ENCODE measurements at regions not wholly inside any gene's neighbourhood (a gene's known extent, or its start where the extent isn't known, plus 50 kb on each side); places are given as distances from the start of the nearest gene placed in this dataset.

DNA sequence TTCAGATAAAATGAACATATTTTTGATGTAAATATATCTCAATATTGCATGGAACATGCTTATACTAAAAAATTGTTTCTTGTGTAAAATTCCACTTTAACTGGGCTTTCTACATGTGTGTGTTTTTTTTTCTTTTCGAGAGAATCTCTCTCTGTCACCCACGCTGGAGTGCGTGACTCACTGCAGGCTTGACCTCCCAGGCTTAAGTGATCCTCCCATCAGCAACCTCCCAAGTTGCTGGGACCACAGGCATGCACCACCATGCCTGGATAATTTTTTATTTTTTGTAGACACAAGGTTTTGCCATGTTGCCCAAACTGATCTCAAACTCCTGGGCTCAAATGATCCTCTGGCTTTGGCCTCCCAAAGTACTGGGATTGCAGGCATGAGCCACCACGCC is 254.6 kb downstream of the LOXHD1 start:
- peaks cover 7% of the 10 kb centered on the region for H3K4me1 Mint-ChIP-seq (ENCODE audit: low read depth)

DNA sequence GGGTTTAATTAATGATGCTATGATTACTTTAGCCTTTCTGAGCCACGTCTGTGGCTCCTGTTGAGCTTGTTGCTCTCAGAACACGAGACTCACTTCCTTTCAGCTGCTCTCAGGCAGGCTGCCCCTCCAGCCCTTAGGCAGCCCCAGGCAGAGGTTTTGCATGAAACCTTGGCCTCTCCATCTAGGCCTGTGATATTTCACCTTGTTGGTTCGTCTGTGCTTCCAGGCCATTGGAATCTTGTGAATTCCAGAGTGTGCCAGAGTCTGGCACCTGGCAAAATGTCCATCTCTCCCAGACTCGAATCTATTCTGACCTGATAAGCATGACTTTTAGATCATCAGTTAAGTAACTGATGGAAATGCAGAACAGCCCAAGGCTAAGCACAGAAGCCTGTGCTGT is 254.1 kb downstream of the LOXHD1 start:
- no peak overlapping the region for H3K4me3 Mint-ChIP-seq
- H3K4me1 Mint-ChIP-seq (ENCODE audit: low read depth), result peaks cover 4% of the 10 kb centered on the region
- H3K36me3 Mint-ChIP-seq (ENCODE audit: low read depth), result no peaks in the 10 kb centered on the region
- peaks cover 13% of the 10 kb centered on the region for H3K27me3 Mint-ChIP-seq (ENCODE audit: low read depth)
- no peak overlapping the region for H3K27ac Mint-ChIP-seq
- H3K9me3 Mint-ChIP-seq, result no peaks in the 10 kb centered on the region

More for the DNA sequence above, 254.6 kb downstream of the LOXHD1 start:
- Mint-ChIP-seq H3K36me3 (ENCODE audit: low read depth) (no peaks in the 10 kb centered on the region), H3K27me3 (ENCODE audit: low read depth) (peaks cover 10% of the 10 kb centered on the region), H3K9me3 (no peaks in the 10 kb centered on the region), H3K27ac (no peak overlapping the region), H3K4me3 (no peak overlapping the region)

DNA sequence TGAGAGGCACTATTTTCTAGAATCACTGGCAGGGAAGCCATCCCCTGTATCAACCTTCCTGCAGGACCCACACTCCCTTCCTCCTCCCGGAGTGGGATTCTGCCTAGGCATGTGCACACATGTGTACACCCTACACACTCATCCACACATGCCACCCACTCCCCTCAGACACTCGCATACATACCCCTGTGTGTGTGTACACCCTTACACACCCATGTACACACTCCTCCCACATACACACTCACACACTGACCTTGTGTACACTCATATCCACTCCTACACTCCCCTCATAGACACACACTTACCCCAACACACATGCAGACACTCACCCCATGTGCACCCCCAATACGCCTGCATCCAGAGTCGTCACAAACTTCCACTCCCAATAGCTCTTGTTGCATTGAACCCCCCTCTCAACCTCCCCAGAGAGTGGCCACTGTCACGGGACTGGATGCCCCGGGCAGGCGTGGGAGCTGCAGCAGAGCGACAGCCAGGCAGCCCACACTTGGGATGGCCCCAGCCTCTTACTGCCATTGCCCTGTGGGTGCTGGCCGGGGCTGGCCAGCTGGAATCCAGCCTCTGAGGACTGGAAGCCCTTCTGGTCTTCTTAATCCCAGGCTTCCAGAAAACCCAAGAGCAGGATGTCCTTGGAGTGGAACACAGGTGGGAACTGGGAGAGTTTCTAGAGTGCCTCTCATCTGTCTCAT is 251.0 kb downstream of the LOXHD1 start:
- H3K4me3 Mint-ChIP-seq, result no peak overlapping the region
- H3K9me3 Mint-ChIP-seq, result no peaks in the 10 kb centered on the region
- H3K27me3 Mint-ChIP-seq (ENCODE audit: low read depth), result peaks cover 13% of the 10 kb centered on the region
- H3K4me1 Mint-ChIP-seq (ENCODE audit: low read depth), result peaks cover 3% of the 10 kb centered on the region
- no peaks in the 10 kb centered on the region for H3K36me3 Mint-ChIP-seq (ENCODE audit: low read depth)
- H3K27ac Mint-ChIP-seq, result no peak overlapping the region

DNA sequence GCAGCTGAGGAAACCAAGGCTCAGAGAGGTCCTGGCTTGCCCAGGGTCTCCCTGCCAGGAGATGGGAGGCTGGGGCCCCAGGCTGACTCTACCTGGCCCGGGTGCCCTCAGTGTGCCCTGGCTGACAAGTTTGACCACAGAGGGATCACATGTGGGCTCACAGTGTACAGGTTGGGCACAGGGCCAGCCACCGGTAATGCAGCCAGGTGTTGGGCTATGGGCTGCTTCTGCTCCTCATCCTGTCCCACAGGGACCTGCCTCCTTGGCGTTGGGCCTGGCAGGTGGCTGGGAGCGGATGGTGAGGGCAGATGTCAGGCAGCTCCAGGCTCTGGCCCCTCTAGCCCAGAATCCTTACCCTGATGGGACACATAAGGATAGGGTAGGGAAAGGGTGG is 250.5 kb downstream of the LOXHD1 start:
- Mint-ChIP-seq H3K9me3 (no peaks in the 10 kb centered on the region), H3K4me3 (no peak overlapping the region), H3K36me3 (ENCODE audit: low read depth) (no peaks in the 10 kb centered on the region), H3K27ac (no peak overlapping the region), H3K27me3 (ENCODE audit: low read depth) (peaks cover 11% of the 10 kb centered on the region), H3K4me1 (ENCODE audit: low read depth) (peaks cover 3% of the 10 kb centered on the region)

DNA sequence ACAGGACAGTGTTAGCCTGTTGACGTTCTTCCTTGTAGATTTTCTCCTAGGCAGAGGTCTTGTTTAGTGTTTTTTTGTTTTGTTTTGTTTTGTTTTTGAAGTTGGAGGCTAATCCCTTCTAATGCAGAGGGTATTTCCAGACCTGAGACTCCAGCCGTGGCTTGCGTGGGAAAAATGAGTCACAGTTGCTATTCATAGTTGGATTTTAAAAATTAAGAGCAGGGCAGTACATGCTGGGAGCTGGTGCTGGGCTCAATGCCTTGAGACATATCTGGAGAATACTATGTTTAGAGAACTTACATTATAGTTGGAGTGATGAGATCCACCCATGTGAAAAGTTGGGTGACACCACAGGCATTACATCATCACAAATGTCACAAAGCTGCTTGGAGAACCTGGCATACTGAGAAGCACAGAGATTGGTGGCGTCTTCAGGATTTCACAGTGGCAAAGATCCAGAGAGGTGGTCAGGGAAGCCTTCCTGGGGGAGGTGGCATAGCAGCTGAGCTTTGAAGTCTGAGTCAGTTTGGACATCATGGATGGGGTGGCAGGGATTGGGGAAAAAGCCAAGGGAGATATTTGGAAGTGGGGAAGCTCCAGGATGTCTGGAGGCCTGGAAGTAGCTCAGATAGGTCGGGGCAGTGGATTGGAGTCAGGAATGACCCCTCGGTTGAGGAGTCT is 249.4 kb downstream of the LOXHD1 start:
- no peaks in the 10 kb centered on the region for H3K36me3 Mint-ChIP-seq (ENCODE audit: low read depth)
- peaks cover 3% of the 10 kb centered on the region for H3K4me1 Mint-ChIP-seq (ENCODE audit: low read depth)
- peaks cover 11% of the 10 kb centered on the region for H3K27me3 Mint-ChIP-seq (ENCODE audit: low read depth)
- H3K4me3 Mint-ChIP-seq, result no peak overlapping the region
- no peaks in the 10 kb centered on the region for H3K9me3 Mint-ChIP-seq
- H3K27ac Mint-ChIP-seq, result no peak overlapping the region

DNA sequence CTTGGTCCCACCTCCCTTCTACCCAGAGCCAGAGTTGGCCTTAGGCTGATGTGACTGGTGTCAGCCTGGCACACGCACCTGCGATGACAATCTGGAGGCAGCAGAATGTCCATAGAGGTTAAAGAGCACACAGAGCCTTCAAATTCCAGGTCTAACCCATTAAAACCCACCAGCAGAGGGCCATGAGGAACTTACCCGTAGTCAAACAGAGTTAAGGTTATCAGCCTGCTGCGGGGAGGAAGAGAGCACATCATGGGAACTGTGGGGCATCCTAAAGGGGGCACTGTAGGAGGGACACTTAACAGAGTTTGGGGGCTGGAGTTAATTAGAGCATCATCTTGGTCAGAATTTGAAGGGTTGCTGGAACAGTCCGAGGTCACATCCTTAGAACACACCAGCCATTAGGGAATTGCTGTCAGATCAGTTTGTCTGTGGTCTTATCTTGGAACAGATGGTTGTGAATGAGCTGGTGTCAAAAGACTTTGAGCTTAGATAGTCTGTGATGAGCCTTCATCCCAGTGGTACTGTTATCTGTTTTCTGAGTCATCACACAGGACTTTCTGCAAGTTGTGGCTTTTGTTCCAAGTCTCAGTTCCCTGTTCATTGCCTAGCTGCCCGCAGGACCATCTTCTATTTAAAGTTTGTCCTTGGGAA is 248.6 kb downstream of the LOXHD1 start:
- Mint-ChIP-seq H3K4me1 (ENCODE audit: low read depth) (peaks cover 5% of the 10 kb centered on the region), H3K4me3 (no peak overlapping the region), H3K27me3 (ENCODE audit: low read depth) (peaks cover 5% of the 10 kb centered on the region), H3K27ac (no peak overlapping the region), H3K9me3 (no peaks in the 10 kb centered on the region), H3K36me3 (ENCODE audit: low read depth) (no peaks in the 10 kb centered on the region)

DNA sequence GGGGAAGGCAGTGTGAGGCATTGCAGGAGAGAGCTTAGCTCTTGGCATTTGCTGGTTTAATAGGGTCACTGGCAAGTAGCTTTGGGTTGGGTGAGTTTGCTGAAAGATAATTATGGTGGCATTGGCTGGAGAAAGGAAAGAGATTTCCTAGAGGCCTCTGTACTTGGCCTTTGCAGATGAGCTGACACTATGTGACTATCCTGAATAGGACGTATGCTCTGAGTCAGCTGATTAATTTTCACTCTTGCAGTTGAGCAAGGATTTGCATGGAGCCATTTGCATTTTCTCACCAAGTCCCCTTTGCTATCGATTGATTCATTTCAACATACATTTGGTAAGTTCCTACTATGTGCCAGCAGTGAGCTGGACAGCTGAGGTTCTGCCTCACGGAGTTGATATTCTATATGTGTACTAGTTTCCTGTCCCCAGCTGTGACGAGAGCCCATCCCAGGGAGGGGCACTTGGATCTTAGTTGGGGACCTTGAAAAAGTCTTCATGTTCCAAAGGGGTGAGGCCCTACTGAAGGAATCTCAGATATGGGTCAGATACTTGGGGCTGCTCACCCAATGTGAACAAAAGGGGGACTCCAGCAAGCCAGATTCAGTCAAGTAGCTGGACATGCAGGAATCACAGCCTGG is 245.7 kb downstream of the LOXHD1 start:
- Mint-ChIP-seq H3K4me3 (no peak overlapping the region), H3K36me3 (ENCODE audit: low read depth) (no peaks in the 10 kb centered on the region)

DNA sequence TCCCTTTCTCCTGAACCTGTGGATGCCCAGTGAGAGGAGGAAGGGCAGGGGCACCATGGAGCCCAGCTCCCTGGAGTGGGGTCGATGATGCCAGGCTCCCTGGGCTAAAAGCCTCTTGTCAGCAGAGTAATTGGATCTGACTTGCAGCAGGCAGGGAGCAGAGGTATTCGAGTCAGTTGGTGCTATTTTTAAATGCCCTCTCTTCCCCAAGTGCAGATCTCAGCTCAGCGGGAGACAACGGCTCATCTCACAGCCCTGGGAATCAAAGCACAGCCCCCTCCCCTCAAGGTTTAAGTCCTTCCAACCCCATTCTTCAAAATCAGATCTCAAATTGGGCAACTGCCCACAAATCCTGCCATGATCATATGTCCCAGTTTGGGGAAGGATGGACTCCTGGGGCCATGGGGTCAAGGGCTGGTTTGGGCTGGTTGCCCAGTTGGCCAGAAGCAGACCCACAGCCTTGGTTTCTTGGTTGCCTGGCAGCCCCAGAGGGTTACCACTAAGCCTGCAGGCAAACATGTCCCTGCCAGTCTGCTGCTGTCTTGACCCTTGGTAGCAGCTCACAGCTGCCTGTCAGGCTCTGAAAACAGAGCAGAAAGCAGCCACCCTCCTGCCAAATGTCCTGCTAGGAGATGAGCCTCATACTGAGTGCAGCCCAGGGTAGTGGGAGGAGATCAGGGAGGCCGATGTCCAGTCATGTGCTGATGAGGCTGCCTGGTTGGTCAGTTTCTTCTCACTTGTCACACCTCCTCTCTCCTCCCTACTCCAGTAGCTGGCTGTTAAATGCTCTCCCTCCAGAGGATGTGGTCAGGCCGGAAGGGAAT is 244.9 kb downstream of the LOXHD1 start:
- H3K4me3 Mint-ChIP-seq, result no peak overlapping the region
- no peak overlapping the region for H3K27ac Mint-ChIP-seq
- H3K4me1 Mint-ChIP-seq (ENCODE audit: low read depth), result peaks cover 5% of the 10 kb centered on the region
- H3K36me3 Mint-ChIP-seq (ENCODE audit: low read depth), result no peaks in the 10 kb centered on the region
- H3K9me3 Mint-ChIP-seq, result no peaks in the 10 kb centered on the region
- peaks cover 5% of the 10 kb centered on the region for H3K27me3 Mint-ChIP-seq (ENCODE audit: low read depth)

More for the DNA sequence above, 245.7 kb downstream of the LOXHD1 start:
- peaks cover 5% of the 10 kb centered on the region for H3K27me3 Mint-ChIP-seq (ENCODE audit: low read depth)
- no peaks in the 10 kb centered on the region for H3K9me3 Mint-ChIP-seq
- H3K4me1 Mint-ChIP-seq (ENCODE audit: low read depth), result peaks cover 5% of the 10 kb centered on the region
- no peak overlapping the region for H3K27ac Mint-ChIP-seq

DNA sequence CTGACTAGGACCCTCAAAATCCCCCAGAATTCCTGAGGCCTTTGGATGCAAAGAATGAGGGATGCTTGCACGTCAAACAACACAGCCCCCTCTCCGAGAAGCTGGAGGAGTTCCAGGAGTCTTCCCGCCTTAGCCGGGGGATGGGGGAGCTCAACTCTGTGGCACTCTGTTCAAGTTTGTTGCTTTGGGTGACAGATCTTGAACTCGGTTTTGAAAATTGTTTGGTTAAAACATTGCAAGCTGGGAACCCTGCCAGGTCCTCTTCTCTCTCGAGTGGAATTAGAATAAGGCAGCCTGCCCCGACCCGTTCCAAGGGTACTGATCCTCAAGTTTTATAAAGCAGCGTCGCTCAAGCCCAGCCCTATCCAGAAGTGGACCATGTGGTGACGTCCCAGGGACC is 244.1 kb downstream of the LOXHD1 start:
- no peak overlapping the region for H3K27ac Mint-ChIP-seq
- H3K9me3 Mint-ChIP-seq, result no peaks in the 10 kb centered on the region
- H3K36me3 Mint-ChIP-seq (ENCODE audit: low read depth), result no peaks in the 10 kb centered on the region
- H3K27me3 Mint-ChIP-seq (ENCODE audit: low read depth), result no peaks in the 10 kb centered on the region
- no peak overlapping the region for H3K4me3 Mint-ChIP-seq
- H3K4me1 Mint-ChIP-seq (ENCODE audit: low read depth), result peaks cover 2% of the 10 kb centered on the region

DNA sequence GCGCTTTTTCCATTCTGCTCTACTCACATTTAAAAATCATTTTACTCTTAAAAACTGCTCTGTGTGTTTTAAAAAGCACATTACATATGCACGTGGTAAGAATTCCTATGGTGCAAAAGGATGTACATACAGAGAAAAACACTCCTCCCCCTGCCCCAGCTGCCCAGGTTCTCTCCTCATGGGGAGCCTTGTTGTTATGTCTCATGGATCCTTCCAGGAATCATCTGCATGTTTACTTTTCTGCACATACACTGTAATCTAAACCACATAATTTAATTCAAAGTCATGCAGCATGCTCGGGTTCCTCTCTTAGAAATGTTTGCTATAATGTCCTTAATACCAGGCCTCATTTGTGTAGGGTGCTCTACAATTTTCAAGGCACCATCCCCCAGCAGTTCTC is 243.3 kb downstream of the LOXHD1 start:
- Mint-ChIP-seq H3K9me3 (no peaks in the 10 kb centered on the region), H3K27me3 (ENCODE audit: low read depth) (no peaks in the 10 kb centered on the region), H3K4me1 (ENCODE audit: low read depth) (peaks cover 2% of the 10 kb centered on the region)

DNA sequence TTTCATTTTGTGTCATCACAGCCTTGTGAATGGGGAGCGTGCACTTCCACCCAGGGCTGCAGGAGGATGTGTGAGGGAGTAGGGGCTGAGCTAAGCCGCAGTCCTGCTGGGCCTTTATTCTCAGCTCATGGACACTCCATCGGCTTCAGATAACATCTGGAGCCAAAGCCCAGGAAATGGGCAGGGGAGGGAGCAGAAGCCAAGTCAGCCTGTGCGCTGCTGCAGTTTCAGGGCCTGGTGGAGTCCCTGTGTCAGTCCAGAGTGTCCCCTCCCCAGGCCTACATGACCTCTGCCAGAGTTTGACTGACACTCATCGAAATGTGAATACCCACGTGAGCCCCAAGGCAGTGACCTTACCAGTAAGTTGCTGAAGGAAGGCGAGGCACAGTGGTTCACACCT is 242.2 kb downstream of the LOXHD1 start:
- Mint-ChIP-seq H3K27ac (no peak overlapping the region), H3K36me3 (ENCODE audit: low read depth) (no peaks in the 10 kb centered on the region), H3K4me3 (no peak overlapping the region), H3K27me3 (ENCODE audit: low read depth) (no peaks in the 10 kb centered on the region), H3K9me3 (no peaks in the 10 kb centered on the region), H3K4me1 (ENCODE audit: low read depth) (peaks cover 2% of the 10 kb centered on the region)

More for the DNA sequence above, 243.3 kb downstream of the LOXHD1 start:
- no peak overlapping the region for H3K27ac Mint-ChIP-seq
- H3K4me3 Mint-ChIP-seq, result no peak overlapping the region
- no peaks in the 10 kb centered on the region for H3K36me3 Mint-ChIP-seq (ENCODE audit: low read depth)

DNA sequence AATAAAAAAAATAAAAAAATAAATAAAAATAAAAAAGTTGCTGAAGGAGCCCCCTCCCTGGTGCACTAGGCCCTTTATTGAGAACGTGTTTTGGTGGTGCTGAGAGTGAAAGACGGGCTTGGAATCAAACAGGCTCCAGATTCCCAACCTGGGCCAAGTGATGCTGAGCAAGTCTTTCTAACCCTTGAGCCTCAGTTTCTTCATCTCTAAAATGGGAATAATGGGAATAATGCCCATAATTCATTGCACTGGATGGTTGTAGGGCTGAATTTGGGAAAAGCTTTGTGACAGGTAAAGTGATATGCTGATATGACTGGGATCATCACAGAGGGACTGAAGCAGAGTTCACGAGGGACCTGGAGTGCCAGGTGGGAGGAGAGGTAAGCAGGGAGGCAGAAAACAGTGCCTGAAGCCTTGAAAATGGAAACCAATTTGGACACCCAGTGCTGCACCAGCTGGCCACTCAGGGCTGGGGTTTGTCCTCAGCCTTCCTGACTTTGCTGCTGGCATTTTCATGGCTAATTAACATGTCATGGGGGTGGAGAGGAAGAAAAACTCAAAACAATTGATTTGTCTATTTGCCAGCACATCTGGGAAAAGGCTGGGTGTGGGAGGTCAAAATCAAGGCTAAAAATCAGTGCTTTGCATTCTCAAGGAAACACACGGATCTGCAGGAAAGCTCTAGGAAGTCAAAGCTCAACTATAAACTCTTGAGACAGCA is 241.3 kb downstream of the LOXHD1 start:
- no peaks in the 10 kb centered on the region for H3K27me3 Mint-ChIP-seq (ENCODE audit: low read depth)
- H3K9me3 Mint-ChIP-seq, result no peaks in the 10 kb centered on the region
- no peak overlapping the region for H3K27ac Mint-ChIP-seq
- peaks cover 2% of the 10 kb centered on the region for H3K4me1 Mint-ChIP-seq (ENCODE audit: low read depth)
- no peaks in the 10 kb centered on the region for H3K36me3 Mint-ChIP-seq (ENCODE audit: low read depth)
- no peak overlapping the region for H3K4me3 Mint-ChIP-seq

DNA sequence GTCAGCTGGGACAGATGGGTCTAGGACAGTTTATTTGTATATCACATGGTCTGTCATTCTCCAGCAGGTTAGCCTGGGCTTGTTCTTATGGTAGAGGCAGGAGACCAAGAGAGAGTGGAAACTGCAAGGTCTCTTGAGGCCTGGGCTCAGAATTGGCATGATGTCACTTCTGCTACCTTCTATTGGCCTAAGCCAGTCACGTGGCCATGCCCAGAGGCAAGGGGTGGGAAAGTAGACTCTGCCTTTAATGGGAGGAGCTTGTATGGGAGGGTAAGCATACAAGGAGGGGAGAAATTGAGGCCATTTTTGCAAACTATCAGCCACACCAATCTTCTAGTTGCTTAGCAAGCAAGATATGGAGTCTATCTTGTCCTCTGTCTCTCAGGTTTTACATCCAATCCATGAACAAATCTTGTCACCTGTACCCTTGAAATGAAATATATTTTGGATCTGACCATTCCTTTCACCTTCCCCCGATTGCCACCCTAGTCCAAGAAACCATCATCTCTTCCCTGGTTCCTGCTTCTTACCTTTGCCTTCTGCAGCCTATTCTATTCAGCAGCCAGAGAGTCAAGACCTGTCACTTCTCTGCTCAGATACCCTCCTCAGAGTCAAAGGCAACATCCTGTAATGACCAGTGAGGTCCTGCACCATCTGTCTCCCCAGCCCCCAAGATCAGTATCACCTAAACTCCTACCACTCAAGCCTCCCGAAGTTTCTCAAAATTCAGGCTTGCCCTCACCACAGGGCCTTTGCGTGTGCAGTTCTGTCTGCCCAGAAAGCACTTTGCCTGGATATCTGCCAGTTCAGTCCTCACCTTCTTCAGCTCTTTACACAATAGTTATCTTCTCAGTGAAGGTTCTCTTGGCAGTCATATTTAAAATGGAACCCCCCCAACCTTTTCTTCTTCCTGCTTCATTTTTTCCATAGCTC is 240.0 kb downstream of the LOXHD1 start:
- Mint-ChIP-seq H3K27ac (no peak overlapping the region), H3K4me3 (no peak overlapping the region), H3K27me3 (ENCODE audit: low read depth) (no peaks in the 10 kb centered on the region), H3K36me3 (ENCODE audit: low read depth) (no peaks in the 10 kb centered on the region), H3K4me1 (ENCODE audit: low read depth) (peaks cover 2% of the 10 kb centered on the region), H3K9me3 (no peaks in the 10 kb centered on the region)
